Coronary artery (tissue), 2 donors: ENCODE measurements at regions not wholly inside any gene's neighbourhood (a gene's known extent, or its start where the extent isn't known, plus 50 kb on each side); places are given as distances from the start of the nearest gene placed in this dataset.

Experiments used
- DNase-seq: peaks from one replicate; pipeline ENCODE4 v3.0.0-alpha.2; 2017; ENCODE audit warnings: low spot score
- H3K27ac ChIP-seq, 2 donors: fragments of 200-600 bp; sonication (generic); one replicate each; pipeline ENCODE4 v1.5.1; 2016 to 2019
- H3K4me3 ChIP-seq: fragments of 200-600 bp; sonication (generic); 2 replicates; pipeline ENCODE4 v1.5.1; 2016; ENCODE audit warnings: mild to moderate bottlenecking, moderate library complexity
- CTCF ChIP-seq: fragments of 200-600 bp; sonication (generic); IDR thresholded peaks from one replicate; pipeline ENCODE4 v1.5.1; 2019; ENCODE audit warnings: antibody characterized with exemption

- Histone ChIP-seq H3K4me3 (no peak overlapping the region), H3K27ac (no peak overlapping the region)
- DNase-seq, result no peak
- no peak for TF ChIP-seq CTCF
These were observed 338.1 kb upstream of the ADAMTS16 start for GRCh38 chr5:4802044-4802443.

- no peak for DNase-seq
- H3K27ac ChIP-seq, result no peak overlapping the region
- no peak overlapping the region for H3K4me3 ChIP-seq
- TF ChIP-seq CTCF, result no peak
These were observed 335.3 kb upstream of the ADAMTS16 start for GRCh38 chr5:4804691-4805360.

GRCh38 chr5:4815002-4815401 lies 325.1 kb upstream of the ADAMTS16 start:
- no peak for TF ChIP-seq CTCF

GRCh38 chr5:4817767-4818166 lies 322.4 kb upstream of the ADAMTS16 start:
- no peak for DNase-seq
- TF ChIP-seq CTCF, result no peak
- Histone ChIP-seq H3K27ac (no peak overlapping the region), H3K4me3 (no peak overlapping the region)

More at GRCh38 chr5:4815002-4815401, 325.1 kb upstream of the ADAMTS16 start:
- no peak for DNase-seq
- H3K27ac ChIP-seq, result no peak overlapping the region
- H3K4me3 ChIP-seq, result no peak overlapping the region

GRCh38 chr5:4831325-4831724 lies 308.8 kb upstream of the ADAMTS16 start:
- Histone ChIP-seq H3K27ac (no peak overlapping the region), H3K4me3 (no peak overlapping the region)
- DNase-seq, result no peak
- TF ChIP-seq CTCF, result no peak

- H3K27ac ChIP-seq, result no peak overlapping the region
- H3K4me3 ChIP-seq, result no peak overlapping the region
- TF ChIP-seq CTCF, result no peak
- no peak for DNase-seq
These were observed 307.7 kb upstream of the ADAMTS16 start for GRCh38 chr5:4832471-4832870.

GRCh38 chr5:4833104-4833738 lies 306.9 kb upstream of the ADAMTS16 start:
- no peak overlapping the region for H3K4me3 ChIP-seq
- DNase-seq, result no peak
- H3K27ac ChIP-seq, result no peak overlapping the region
- no peak for TF ChIP-seq CTCF
